Thyroid gland (tissue), 4 donors: ENCODE measurements at regions not wholly inside any gene's neighbourhood (a gene's known extent, or its start where the extent isn't known, plus 50 kb on each side); places are given as distances from the start of the nearest gene placed in this dataset.

Experiments used
- POLR2A ChIP-seq, 2 donors: fragments of 450-650 bp; IDR thresholded peaks; one replicate each; pipeline ENCODE4 v1.6.1; 2017; ENCODE audit warnings: antibody characterized with exemption in 2 of 2, mild to moderate bottlenecking in 2 of 2, moderate library complexity in 1 of 2
- TF ChIP-seq, protein P1 (sequence below), 6 experiments: fragments of 200-600 bp in 3 of 6; fragments of 450-650 bp in 3 of 6; sonication (generic) in 3 of 6; IDR thresholded peaks; one replicate each; pipeline ENCODE4 v1.5.1; 2016 to 2019; ENCODE audit warnings: antibody characterized with exemption in 6 of 6, mild to moderate bottlenecking in 2 of 6, inconsistent platforms in 1 of 6, moderate library complexity in 1 of 6

DNA sequence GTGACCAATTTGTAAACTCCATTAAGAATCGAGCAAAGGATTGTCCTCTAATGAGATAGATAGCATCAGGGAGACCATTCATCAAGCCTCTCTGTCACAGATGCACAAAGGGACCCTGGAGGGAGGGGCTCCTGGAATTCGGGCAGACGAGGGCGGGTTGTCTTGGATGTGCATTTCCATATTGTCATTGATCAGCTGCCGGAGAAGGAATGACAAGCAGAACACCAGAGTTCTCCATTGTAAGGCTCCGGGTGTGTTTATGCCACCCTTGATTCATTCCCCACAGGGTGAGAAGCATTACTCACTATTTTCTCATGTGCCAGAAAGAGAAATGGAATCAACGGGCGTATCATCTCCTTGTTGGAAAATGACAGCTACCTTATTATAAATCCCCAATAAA lies 167.5 kb downstream of the EBLN2 start:
- no peak for TF ChIP-seq POLR2A (IDR thresholded peaks at IDR 0.05)
- TF ChIP-seq, protein P1, sequence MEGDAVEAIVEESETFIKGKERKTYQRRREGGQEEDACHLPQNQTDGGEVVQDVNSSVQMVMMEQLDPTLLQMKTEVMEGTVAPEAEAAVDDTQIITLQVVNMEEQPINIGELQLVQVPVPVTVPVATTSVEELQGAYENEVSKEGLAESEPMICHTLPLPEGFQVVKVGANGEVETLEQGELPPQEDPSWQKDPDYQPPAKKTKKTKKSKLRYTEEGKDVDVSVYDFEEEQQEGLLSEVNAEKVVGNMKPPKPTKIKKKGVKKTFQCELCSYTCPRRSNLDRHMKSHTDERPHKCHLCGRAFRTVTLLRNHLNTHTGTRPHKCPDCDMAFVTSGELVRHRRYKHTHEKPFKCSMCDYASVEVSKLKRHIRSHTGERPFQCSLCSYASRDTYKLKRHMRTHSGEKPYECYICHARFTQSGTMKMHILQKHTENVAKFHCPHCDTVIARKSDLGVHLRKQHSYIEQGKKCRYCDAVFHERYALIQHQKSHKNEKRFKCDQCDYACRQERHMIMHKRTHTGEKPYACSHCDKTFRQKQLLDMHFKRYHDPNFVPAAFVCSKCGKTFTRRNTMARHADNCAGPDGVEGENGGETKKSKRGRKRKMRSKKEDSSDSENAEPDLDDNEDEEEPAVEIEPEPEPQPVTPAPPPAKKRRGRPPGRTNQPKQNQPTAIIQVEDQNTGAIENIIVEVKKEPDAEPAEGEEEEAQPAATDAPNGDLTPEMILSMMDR (IDR thresholded peaks at IDR 0.05): no peak
